Fibroblast of lung (primary cell): ENCODE measurements at regions not wholly inside any gene's neighbourhood (a gene's known extent, or its start where the extent isn't known, plus 50 kb on each side); places are given as distances from the start of the nearest gene placed in this dataset.
"Not testable (repeated sequence)": the region's sequence is repeated elsewhere in the genome, so short reads cannot be mapped to it uniquely, and the experiment has no call there.

Source experiments
- DNase-seq, 2 donors: peaks; one replicate each; pipeline versions ENCODE4 v3.0.0 to v3.0.0-alpha.2; 2010; ENCODE audit warnings: low read depth in 2 of 2
- H2AFZ ChIP-seq: 2 replicates; pipeline ENCODE4 v1.5.1; 2012; ENCODE audit warnings: low read length, control low read depth, inconsistent platforms
- H3K27ac ChIP-seq: 2 replicates; pipeline ENCODE4 v1.5.1; 2011; ENCODE audit warnings: low read length, control low read depth; ENCODE audit not compliant: insufficient read depth
- H3K27me3 ChIP-seq: 2 replicates; pipeline ENCODE4 v1.5.1; 2011; ENCODE audit warnings: mild to moderate bottlenecking, low read length; ENCODE audit not compliant: control insufficient read depth, insufficient read depth
- H3K36me3 ChIP-seq: 2 replicates; pipeline ENCODE4 v1.5.1; 2011; ENCODE audit warnings: low read length; ENCODE audit not compliant: control insufficient read depth, insufficient read depth
- H3K4me1 ChIP-seq: 2 replicates; pipeline ENCODE4 v1.5.1; 2011; ENCODE audit warnings: low read length; ENCODE audit not compliant: control insufficient read depth, insufficient read depth; ENCODE audit errors: extremely low read depth
- H3K4me2 ChIP-seq: 2 replicates; pipeline ENCODE4 v1.5.1; 2011; ENCODE audit warnings: low read length, control low read depth; ENCODE audit not compliant: insufficient read depth; ENCODE audit errors: extremely low read depth
- H3K4me3 ChIP-seq, 4 experiments: fragments of 200-600 bp in 1 of 4; sonication (generic) in 1 of 4; replicated peaks in 1 of 4; 2 replicates each; pipeline ENCODE4 v1.5.1; 2011 to 2016; ENCODE audit warnings: low read length in 4 of 4, low read depth in 3 of 4, mild to moderate bottlenecking in 3 of 4, control low read depth in 2 of 4, inconsistent platforms in 1 of 4, mixed read lengths in 1 of 4; ENCODE audit not compliant: insufficient read depth in 1 of 4; ENCODE audit errors: control extremely low read depth in 1 of 4
- H3K79me2 ChIP-seq: 2 replicates; pipeline ENCODE4 v1.5.1; 2012; ENCODE audit warnings: mild to moderate bottlenecking, low read length, inconsistent platforms; ENCODE audit not compliant: control insufficient read depth, insufficient read depth
- H3K9ac ChIP-seq: 2 replicates; pipeline ENCODE4 v1.5.1; 2011; ENCODE audit warnings: mild to moderate bottlenecking, low read length, control low read depth; ENCODE audit not compliant: insufficient read depth
- H3K9me3 ChIP-seq: 2 replicates; pipeline ENCODE4 v1.5.1; 2012; ENCODE audit warnings: low read depth, low read length; ENCODE audit not compliant: control insufficient read depth, insufficient read depth
- H4K20me1 ChIP-seq: 2 replicates; pipeline ENCODE4 v1.5.1; 2011; ENCODE audit warnings: low read length; ENCODE audit not compliant: control insufficient read depth, insufficient read depth; ENCODE audit errors: extremely low read depth
- CTCF ChIP-seq, 2 donors: IDR thresholded peaks in 1 of 2; conservative IDR thresholded peaks in 1 of 2; 1 replicate in 1 of 2; 2 replicates in 1 of 2; pipeline ENCODE4 v1.5.1; 2011 to 2012; ENCODE audit warnings: low read length in 2 of 2, control low read depth in 1 of 2, inconsistent platforms in 1 of 2, low read depth in 1 of 2, mild to moderate bottlenecking in 1 of 2
- EZH2 ChIP-seq: IDR thresholded peaks from 2 replicates; pipeline ENCODE4 v1.5.1; 2012; ENCODE audit warnings: low read length, control low read depth, mild to moderate bottlenecking; ENCODE audit errors: missing control alignments

- Histone ChIP-seq H3K79me2 (no peaks in the 10 kb centered on the region), H3K27ac (no peak overlapping the region), H3K4me2 (no peak overlapping the region), H4K20me1 (no peaks in the 10 kb centered on the region), H3K9ac (no peak overlapping the region), H3K9me3 (no peaks in the 10 kb centered on the region), H2AFZ (no peak overlapping the region), H3K4me1 (no peaks in the 10 kb centered on the region), H3K27me3 (no peaks in the 10 kb centered on the region), H3K4me3 (no peak overlapping the region), H3K36me3 (no peaks in the 10 kb centered on the region)
- peak; percentile 7 to 12 for DNase-seq
- TF ChIP-seq EZH2 = no peak
- TF ChIP-seq CTCF (conservative IDR thresholded peaks at IDR 0.05 in 1 of 2, IDR thresholded peaks at IDR 0.05 in 1 of 2; ENCODE audit: low read depth in 1 of 2, low read length in 2 of 2) = no peak
Measured at GRCh38 chr7:73936967-73937366, 76.0 kb downstream of the TMEM270 start.

- not testable (repeated sequence) for H3K27me3 ChIP-seq, H3K4me1 ChIP-seq, H3K27ac ChIP-seq, H4K20me1 ChIP-seq, H3K79me2 ChIP-seq, H3K9ac ChIP-seq, H3K9me3 ChIP-seq, H2AFZ ChIP-seq, H3K4me3 ChIP-seq, H3K36me3 ChIP-seq, H3K4me2 ChIP-seq
- DNase-seq = peak in 1 of 2 donors; percentile 23
Measured at GRCh38 chr7:73937650-73938049, 76.7 kb downstream of the TMEM270 start.

GRCh38 chr7:73939528-73939927, 78.6 kb downstream of the TMEM270 start:
- TF ChIP-seq CTCF (conservative IDR thresholded peaks at IDR 0.05 in 1 of 2, IDR thresholded peaks at IDR 0.05 in 1 of 2; ENCODE audit: low read depth in 1 of 2, low read length in 2 of 2) = no peak
- TF ChIP-seq EZH2 = no peak
- H3K27ac ChIP-seq = no peak overlapping the region

More at GRCh38 chr7:73939528-73939927, 78.6 kb downstream of the TMEM270 start:
- Histone ChIP-seq H4K20me1 (no peaks in the 10 kb centered on the region), H3K27me3 (no peaks in the 10 kb centered on the region), H3K9me3 (no peaks in the 10 kb centered on the region), H3K4me3 (no peak overlapping the region), H3K9ac (no peak overlapping the region), H3K79me2 (no peaks in the 10 kb centered on the region), H2AFZ (no peak overlapping the region), H3K4me2 (no peak overlapping the region), H3K4me1 (no peaks in the 10 kb centered on the region), H3K36me3 (no peaks in the 10 kb centered on the region)
- no peak for DNase-seq
